HAP-1 (cell line): ENCODE measurements at regions not wholly inside any gene's neighbourhood (a gene's known extent, or its start where the extent isn't known, plus 50 kb on each side); places are given as distances from the start of the nearest gene placed in this dataset.

ENCODE experiments used
- DNase-seq, 2 experiments: peaks; one replicate each; pipeline ENCODE4 v3.0.0-alpha.2; 2016 to 2020; ENCODE audit warnings: low spot score in 2 of 2
- H3K27me3 ChIP-seq: fragments of 250-450 bp; sonication (Bioruptor Pico); 2 replicates; pipeline ENCODE4 v1.5.1; 2020; ENCODE audit warnings: low read depth, mild to moderate bottlenecking, moderate library complexity
- H3K36me3 ChIP-seq: fragments of 250-450 bp; sonication (Bioruptor Pico); replicated peaks from 2 replicates; pipeline ENCODE4 v1.5.1; 2020; ENCODE audit warnings: mild to moderate bottlenecking
- H3K4me1 ChIP-seq: fragments of 250-450 bp; sonication (Bioruptor Pico); 2 replicates; pipeline ENCODE4 v1.5.1; 2020; ENCODE audit warnings: mild to moderate bottlenecking
- H3K4me3 ChIP-seq: fragments of 250-450 bp; sonication (Bioruptor Pico); 2 replicates; pipeline ENCODE4 v1.5.1; 2020; ENCODE audit warnings: mild to moderate bottlenecking, moderate library complexity
- H3K9me3 ChIP-seq: fragments of 250-450 bp; sonication (Bioruptor Pico); 2 replicates; pipeline ENCODE4 v1.5.1; 2020; ENCODE audit warnings: mild to moderate bottlenecking, moderate library complexity
- in situ Hi-C: fragments of 300-500 bp; cut with MboI; formaldehyde crosslinking; loops from 3 replicates; pipeline ENCODE4 v1.14.3; 2020; ENCODE audit warnings: low sequenced_read_pairs, inconsistent platforms, mixed read lengths

DNA sequence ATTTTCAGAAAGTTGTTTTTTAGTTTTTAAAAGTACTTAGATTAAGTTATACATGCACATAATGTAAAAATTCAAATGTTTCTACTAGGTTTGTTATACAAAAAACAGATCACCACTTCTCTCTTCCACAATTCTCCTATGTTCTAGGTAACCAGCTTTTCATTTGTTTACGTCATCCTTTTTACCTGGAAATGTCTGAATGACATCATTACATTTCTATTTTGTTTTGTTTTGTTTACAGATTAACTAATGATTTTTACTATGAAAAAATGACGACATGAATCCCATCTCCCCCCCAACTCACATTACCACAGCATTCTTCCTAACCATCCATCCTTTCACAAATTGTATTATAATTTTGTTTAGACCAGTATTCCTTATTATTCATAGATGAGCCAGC is 1709.2 kb downstream of the EFNA5 start:
- no peaks in the 10 kb centered on the region for H3K27me3 ChIP-seq
- H3K4me1 ChIP-seq: peaks cover 6% of the 10 kb centered on the region; the same call in 1 of the 2 replicates
- no peaks in the 10 kb centered on the region for H3K9me3 ChIP-seq
- in situ Hi-C loops: no loop called here
- no peak for DNase-seq
- H3K36me3 ChIP-seq: no peaks in the 10 kb centered on the region
- no peak overlapping the region for H3K4me3 ChIP-seq

DNA sequence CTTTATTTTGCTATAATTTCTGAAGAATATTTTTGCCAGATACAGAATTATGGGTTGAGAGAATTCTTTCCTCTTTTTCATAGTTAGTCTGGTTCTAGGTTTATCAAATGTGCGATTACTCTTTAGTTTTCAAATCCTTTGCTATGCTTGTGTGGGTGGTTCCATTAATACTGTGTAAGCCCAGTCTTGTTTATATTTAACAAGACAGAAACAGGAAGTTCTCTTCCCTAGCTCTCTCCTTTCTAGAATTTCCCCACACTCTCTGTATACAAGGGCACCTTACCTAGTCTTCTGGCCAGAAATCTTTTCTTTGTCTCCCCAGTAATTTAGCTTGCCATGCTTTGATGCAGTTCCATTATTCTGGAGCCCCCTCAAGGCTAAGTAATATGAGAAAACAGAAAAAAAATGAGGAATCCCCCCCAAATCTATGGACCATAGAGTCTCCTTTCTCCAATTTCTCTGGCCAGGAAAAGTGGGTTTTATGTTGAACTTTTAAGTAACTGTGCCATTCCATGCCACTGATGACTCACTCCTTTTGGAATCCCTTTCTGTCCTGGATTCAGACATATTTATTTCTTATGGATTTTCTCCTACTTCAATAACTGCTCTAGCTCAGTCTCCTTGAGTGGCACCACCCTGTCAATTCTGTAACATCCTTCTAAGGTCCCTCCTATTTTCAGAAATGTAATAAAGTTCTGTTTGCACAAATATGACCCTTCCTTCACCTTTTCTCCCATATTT is 1714.1 kb downstream of the EFNA5 start:
- H3K36me3 ChIP-seq: no peaks in the 10 kb centered on the region
- no peaks in the 10 kb centered on the region for H3K9me3 ChIP-seq
- H3K4me1 ChIP-seq: no peaks in the 10 kb centered on the region
- in situ Hi-C loops: no loop called here
- no peak for DNase-seq
- no peak overlapping the region for H3K4me3 ChIP-seq
- H3K27me3 ChIP-seq: no peaks in the 10 kb centered on the region

DNA sequence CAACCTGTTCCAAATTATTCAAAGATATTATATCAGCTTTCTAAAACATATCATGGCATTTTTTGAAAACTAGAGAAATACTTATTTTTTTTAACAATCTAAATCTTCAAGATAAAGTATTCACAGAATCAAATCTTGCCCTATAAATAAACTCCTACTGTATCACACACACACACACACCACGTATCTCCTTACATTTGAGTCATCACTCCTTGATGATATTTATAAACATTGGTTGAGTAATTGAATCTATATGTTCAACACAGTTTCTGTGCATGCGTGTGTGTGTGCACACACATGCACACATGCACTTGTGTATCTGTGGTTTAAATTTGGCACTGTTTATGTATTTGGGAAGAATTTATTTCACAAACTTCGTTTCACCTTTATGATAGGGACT is 1716.4 kb downstream of the EFNA5 start:
- no peaks in the 10 kb centered on the region for H3K9me3 ChIP-seq
- no peak for DNase-seq
- no peaks in the 10 kb centered on the region for H3K27me3 ChIP-seq
- in situ Hi-C loops: no loop called here
- H3K36me3 ChIP-seq: no peaks in the 10 kb centered on the region
- no peak overlapping the region for H3K4me3 ChIP-seq
- no peaks in the 10 kb centered on the region for H3K4me1 ChIP-seq

DNA sequence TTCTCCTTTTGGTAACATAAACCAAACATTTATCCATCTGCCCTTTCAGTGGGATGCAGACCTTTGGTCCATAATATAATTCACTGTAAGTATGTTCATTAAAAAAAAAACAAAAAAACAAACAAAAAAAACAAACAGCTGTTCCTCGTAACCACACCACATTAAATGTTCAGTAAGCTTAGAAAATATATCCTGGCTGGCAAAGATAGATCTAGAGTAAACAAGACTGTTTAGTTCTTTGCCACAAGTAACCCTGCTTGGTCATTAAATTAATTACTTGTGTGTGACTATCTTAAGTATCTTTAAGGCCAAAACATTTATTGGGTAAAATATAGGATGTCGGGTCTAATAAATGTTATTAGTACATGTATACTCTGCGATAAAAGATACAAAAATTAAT is 1717.1 kb downstream of the EFNA5 start:
- H3K36me3 ChIP-seq: no peaks in the 10 kb centered on the region
- in situ Hi-C loops: no loop called here
- H3K4me3 ChIP-seq: no peak overlapping the region
- no peaks in the 10 kb centered on the region for H3K9me3 ChIP-seq
- no peaks in the 10 kb centered on the region for H3K27me3 ChIP-seq
- DNase-seq: no peak
- no peaks in the 10 kb centered on the region for H3K4me1 ChIP-seq

DNA sequence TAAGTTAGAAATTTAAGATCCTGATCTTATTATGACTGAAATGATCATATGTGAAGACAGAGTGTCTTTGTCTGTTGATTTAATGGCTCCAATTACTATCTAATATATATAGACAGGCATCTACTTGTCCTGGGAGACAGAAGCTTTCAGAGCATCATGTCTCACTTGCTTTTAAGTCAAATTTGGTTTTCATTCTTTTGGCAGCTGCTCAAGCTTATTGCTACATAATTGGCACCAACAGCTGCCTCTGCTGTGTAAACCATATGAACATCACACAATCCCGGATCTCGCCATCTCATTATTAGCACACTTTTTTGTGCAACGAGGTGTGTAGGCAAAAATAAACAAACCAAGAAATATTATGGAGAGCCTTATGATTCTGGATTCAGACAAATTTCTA is 1717.9 kb downstream of the EFNA5 start:
- H3K36me3 ChIP-seq: no peaks in the 10 kb centered on the region
- in situ Hi-C loops: no loop called here
- no peaks in the 10 kb centered on the region for H3K27me3 ChIP-seq
- no peaks in the 10 kb centered on the region for H3K4me1 ChIP-seq
- no peak overlapping the region for H3K4me3 ChIP-seq
- no peaks in the 10 kb centered on the region for H3K9me3 ChIP-seq
- no peak for DNase-seq

DNA sequence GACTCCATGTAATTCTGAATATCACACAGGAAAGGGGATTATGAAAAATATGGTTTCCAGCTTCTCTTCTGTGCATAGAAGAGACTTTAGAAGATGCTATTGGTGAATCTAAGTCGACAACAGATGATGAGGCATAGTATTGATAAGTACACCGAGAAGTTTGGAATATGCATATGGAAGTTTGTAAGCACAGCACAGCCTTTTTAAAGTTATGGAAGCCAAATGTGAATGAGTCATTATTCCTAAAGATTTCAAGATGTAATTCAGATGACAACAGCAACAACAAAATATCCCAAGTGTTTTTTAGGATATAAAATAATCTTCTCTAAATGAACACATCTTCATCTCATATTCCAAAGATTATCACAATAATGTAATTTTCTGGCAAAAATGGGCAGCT is 1723.3 kb downstream of the EFNA5 start:
- no peaks in the 10 kb centered on the region for H3K9me3 ChIP-seq
- in situ Hi-C loops: no loop called here
- no peak for DNase-seq
- no peaks in the 10 kb centered on the region for H3K27me3 ChIP-seq
- no peak overlapping the region for H3K4me3 ChIP-seq
- H3K4me1 ChIP-seq: no peaks in the 10 kb centered on the region
- no peaks in the 10 kb centered on the region for H3K36me3 ChIP-seq

DNA sequence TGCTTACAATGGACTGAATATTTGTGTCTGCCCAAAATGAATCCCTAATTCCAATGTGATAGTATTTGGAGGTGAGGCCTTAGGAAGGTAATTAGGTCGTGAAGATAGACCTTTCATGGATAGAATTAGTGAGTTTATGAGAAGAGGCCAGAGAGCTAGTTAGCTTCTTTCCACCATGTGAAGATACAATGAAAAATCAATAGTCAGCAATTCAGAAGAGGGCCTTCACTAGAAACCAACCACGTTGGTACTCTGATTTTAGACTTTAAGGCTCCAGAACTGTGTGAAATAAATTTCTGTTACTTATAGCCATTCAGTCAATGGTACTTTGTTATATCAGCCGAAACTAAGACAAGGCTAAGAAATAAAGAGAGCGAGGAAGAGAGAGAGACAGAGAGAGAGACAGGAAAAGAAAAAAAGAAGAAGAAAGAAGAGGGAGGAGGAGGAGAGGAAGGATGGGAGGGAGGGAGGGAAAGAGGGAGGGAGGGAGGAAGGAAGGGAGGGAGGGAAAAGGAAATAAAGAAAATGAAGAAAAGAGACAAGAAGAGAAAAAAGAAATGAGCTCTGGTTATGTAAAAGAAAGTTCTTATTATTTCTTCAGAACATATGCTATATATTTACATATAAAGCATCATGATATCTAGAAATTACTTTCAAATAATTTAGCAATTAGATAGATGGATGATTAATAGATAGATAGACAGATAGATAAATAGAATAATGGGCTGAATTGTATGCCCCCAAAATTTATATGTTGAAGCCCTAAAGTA is 1725.3 kb downstream of the EFNA5 start:
- Histone ChIP-seq H3K4me1 (0 out of 2 replicates have a peak, but pooled peaks cover 3% of the 10 kb centered on the region), H3K36me3 (no peaks in the 10 kb centered on the region), H3K9me3 (no peaks in the 10 kb centered on the region), H3K27me3 (peaks cover 4% of the 10 kb centered on the region; the same call in 1 of the 2 replicates), H3K4me3 (no peak overlapping the region)
- no peak for DNase-seq
- in situ Hi-C loops: no loop called here

DNA sequence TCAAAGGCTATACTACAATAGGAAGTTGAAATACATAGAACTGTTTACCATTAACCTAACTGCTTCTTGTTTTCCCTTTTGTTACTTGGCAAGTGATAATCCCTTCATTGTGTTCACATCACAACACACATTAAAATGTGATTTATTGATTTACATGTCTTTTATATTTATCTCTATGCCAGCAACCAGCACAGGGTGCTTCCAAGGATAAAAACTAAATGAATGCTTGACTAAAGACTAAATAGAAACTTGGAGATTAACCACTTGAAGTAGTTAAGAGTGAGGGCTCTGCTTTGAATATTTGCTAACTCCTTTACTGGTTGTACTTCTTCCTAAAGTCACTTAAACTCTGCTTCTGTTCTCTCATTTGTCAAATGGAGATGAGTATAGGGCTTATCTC is 1730.6 kb downstream of the EFNA5 start:
- Histone ChIP-seq H3K36me3 (no peaks in the 10 kb centered on the region), H3K9me3 (no peaks in the 10 kb centered on the region; the same call in 1 of the 2 replicates), H3K4me3 (no peak overlapping the region), H3K27me3 (peaks cover 4% of the 10 kb centered on the region; the same call in 1 of the 2 replicates), H3K4me1 (0 out of 2 replicates have a peak, but pooled peaks cover 4% of the 10 kb centered on the region)
- in situ Hi-C loops: no loop called here
- peak; percentile 10 to 94 for DNase-seq

DNA sequence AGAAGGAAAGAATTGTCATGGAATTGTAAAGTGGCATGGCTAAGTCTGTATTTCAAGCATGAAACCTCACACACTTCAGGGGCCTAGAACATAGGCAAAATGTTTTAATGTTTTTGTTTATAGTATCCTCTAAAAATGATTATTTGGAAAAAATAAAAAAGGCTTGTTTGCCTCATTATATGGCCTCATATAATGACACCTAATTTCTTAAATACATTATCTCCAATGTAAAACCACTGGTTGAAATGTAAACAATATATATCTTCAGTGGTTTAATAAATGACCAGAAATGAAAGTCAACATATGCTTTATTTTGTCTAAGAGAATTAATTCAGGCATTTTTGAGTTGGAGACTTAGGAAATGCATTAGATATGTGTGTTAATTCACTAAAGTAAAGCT is 1736.6 kb downstream of the EFNA5 start:
- in situ Hi-C loops: no loop called here

DNA sequence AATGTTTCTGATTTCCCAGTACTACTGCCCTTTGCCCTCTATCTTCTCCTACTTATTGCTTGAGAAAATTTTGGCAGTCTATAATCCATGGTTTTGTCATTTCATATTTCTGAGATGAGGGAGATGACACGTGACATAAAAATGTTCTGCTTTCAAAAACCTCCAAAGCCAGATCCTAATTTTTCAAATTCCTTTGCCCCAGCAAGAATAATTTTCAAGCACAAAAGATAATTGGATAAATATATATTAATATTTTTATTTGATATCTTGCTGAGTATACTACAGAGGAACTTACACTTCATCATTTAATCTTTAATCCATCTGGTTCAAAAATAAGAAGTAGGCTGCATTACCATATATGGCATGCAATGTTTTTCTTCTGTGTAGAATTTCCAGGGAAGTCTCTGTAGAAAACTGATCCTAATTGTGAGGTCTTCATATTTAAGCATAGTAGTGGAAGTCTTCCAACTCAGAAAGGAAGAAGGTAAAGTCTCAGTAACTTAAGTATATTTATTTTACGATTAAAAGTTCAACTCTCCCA is 1738.8 kb downstream of the EFNA5 start:
- in situ Hi-C loops: no loop called here
- Histone ChIP-seq H3K27me3 (no peaks in the 10 kb centered on the region), H3K4me1 (no peaks in the 10 kb centered on the region), H3K9me3 (no peaks in the 10 kb centered on the region), H3K36me3 (no peaks in the 10 kb centered on the region), H3K4me3 (no peak overlapping the region)
- DNase-seq: no peak

More for the DNA sequence above, 1736.6 kb downstream of the EFNA5 start:
- Histone ChIP-seq H3K4me3 (no peak overlapping the region), H3K36me3 (no peaks in the 10 kb centered on the region), H3K9me3 (no peaks in the 10 kb centered on the region; the same call in 1 of the 2 replicates), H3K4me1 (no peaks in the 10 kb centered on the region), H3K27me3 (no peaks in the 10 kb centered on the region)
- DNase-seq: no peak

DNA sequence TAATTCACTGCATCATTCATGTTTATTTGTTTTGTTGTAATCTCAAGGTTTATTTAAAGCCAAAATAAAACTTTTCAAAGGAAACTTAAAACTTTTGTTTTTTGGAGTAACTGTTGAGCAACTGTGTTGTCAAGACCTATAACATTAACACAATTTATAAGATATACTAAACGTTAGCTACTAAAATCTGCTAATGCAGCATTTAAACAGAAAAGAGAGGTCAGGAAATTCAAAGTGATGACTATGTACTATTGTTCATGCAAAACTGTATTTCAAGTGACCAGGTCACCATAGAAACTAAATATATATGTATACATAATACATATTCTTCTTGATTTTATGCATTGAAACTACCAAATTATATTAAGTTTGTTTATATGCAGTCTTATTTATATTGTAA is 1740.9 kb downstream of the EFNA5 start:
- Histone ChIP-seq H3K27me3 (no peaks in the 10 kb centered on the region), H3K4me3 (no peak overlapping the region), H3K4me1 (no peaks in the 10 kb centered on the region), H3K36me3 (no peaks in the 10 kb centered on the region), H3K9me3 (no peaks in the 10 kb centered on the region)
- in situ Hi-C loops: no loop called here
- no peak for DNase-seq

DNA sequence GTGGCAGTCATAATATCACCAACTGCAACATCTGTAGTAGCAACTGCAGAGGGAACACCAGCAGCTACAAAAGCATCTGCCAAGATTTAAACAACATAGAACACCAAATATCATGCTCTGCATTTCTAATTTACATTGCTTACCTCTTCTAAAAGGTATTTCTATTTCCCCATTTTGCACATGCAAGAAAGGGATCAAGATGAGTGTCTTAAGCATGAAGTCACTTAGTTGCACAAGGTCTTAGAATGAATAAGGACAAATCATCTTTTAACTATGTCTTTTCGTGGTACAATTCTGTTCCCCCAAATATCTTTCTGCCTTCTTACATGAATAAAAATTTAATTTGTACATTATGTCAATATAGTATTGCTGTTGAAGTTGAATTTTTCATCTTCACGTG is 1746.4 kb downstream of the EFNA5 start:
- no peaks in the 10 kb centered on the region for H3K36me3 ChIP-seq
- no peak for DNase-seq
- no peaks in the 10 kb centered on the region for H3K27me3 ChIP-seq
- in situ Hi-C loops: no loop called here
- H3K4me1 ChIP-seq: no peaks in the 10 kb centered on the region
- no peak overlapping the region for H3K4me3 ChIP-seq
- H3K9me3 ChIP-seq: no peaks in the 10 kb centered on the region

DNA sequence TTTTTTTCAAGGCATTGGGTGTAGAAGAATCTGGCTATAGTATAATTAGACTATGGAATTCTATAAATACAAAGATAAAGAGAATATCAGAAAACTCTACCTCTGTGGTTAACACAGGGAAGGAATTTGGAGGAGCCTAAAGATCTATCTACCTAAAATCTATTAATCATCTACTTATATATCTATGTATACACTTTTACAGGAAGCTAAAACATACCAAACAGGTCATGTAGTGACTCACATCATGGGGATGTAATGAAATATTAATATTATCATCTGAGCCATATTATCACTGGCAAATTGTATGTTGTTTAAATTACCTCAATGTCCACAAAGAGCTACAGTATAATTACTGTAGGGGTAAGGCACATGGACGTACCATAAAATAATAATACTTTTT is 1748.2 kb downstream of the EFNA5 start:
- no peak overlapping the region for H3K4me3 ChIP-seq
- no peaks in the 10 kb centered on the region for H3K9me3 ChIP-seq
- no peaks in the 10 kb centered on the region for H3K4me1 ChIP-seq
- in situ Hi-C loops: no loop called here
- no peaks in the 10 kb centered on the region for H3K27me3 ChIP-seq
- no peaks in the 10 kb centered on the region for H3K36me3 ChIP-seq
- no peak for DNase-seq

DNA sequence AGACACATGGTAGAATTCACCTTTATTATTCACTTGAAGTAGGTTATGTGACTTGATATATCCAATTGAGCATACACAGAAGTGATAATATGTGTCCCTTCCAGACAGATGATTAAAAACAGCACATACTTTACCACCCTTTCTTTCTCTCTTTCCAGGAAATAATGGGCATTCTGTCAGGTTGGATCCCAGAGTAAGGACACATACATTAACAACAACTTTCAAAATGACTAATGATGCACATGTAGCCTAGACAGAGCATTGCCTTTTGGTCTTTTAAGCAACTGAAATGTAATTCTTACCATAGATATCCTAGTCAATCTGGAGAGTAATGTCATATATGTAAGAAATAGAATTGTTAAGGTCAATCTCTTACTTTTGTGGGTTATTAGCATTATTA is 1748.7 kb downstream of the EFNA5 start:
- no peak for DNase-seq
- Histone ChIP-seq H3K36me3 (no peaks in the 10 kb centered on the region), H3K9me3 (no peaks in the 10 kb centered on the region), H3K4me3 (no peak overlapping the region), H3K27me3 (no peaks in the 10 kb centered on the region), H3K4me1 (no peaks in the 10 kb centered on the region)
- in situ Hi-C loops: no loop called here
